ENCODE measurements at regions not wholly inside any gene's neighbourhood (a gene's known extent, or its start where the extent isn't known, plus 50 kb on each side); places are given as distances from the start of the nearest gene placed in this dataset.
"Not testable (repeated sequence)": the region's sequence is repeated elsewhere in the genome, so short reads cannot be mapped to it uniquely, and the experiment has no call there.

GRCh38 chr16:47817048-47817447 lies 338.7 kb downstream of the ABCC12 start:
- H3K27me3 ChIP-seq = no peaks in the 10 kb centered on the region
- no peak for DNase-seq
- intact Hi-C loops (cut with DNase I) = no loop called here

GRCh38 chr16:47816511-47816910 lies 339.3 kb downstream of the ABCC12 start:
- no peaks in the 10 kb centered on the region for H3K4me1 ChIP-seq
- H3K27me3 ChIP-seq = no peaks in the 10 kb centered on the region
- no peak for TF ChIP-seq CTCF (IDR thresholded peaks at IDR 0.05)
- no peaks in the 10 kb centered on the region for H3K9me3 ChIP-seq
- H3K36me3 ChIP-seq = no peaks in the 10 kb centered on the region
- intact Hi-C loops (cut with DNase I) = no loop called here
- DNase-seq = no peak
- no peak overlapping the region for H3K4me3 ChIP-seq
- no peak for ATAC-seq
- no peak overlapping the region for H3K27ac ChIP-seq

More at GRCh38 chr16:47817048-47817447, 338.7 kb downstream of the ABCC12 start:
- ATAC-seq = no peak
- Histone ChIP-seq H3K4me1 (no peaks in the 10 kb centered on the region), H3K4me3 (no peak overlapping the region), H3K9me3 (no peaks in the 10 kb centered on the region), H3K36me3 (no peaks in the 10 kb centered on the region), H3K27ac (no peak overlapping the region)
- no peak for TF ChIP-seq CTCF (IDR thresholded peaks at IDR 0.05)

- Histone ChIP-seq H3K27ac (no peak overlapping the region), H3K36me3 (no peaks in the 10 kb centered on the region), H3K4me1 (no peaks in the 10 kb centered on the region), H3K27me3 (no peaks in the 10 kb centered on the region), H3K4me3 (no peak overlapping the region), H3K9me3 (no peaks in the 10 kb centered on the region)
- intact Hi-C loops (cut with DNase I) = no loop called here
- TF ChIP-seq CTCF (IDR thresholded peaks at IDR 0.05) = no peak
- no peak for ATAC-seq
- no peak for DNase-seq
Observed at GRCh38 chr16:47815655-47816054, 340.1 kb downstream of the ABCC12 start.

- H3K36me3 ChIP-seq; H3K4me3 ChIP-seq; DNase-seq; H3K4me1 ChIP-seq; H3K9me3 ChIP-seq; intact Hi-C loops (cut with DNase I); H3K27ac ChIP-seq; ATAC-seq; H3K27me3 ChIP-seq: not testable (repeated sequence)
Observed at GRCh38 chr16:47811758-47812157, 344.0 kb downstream of the ABCC12 start.

- Histone ChIP-seq H3K9me3 (no peaks in the 10 kb centered on the region), H3K27ac (no peak overlapping the region), H3K4me3 (no peak overlapping the region), H3K4me1 (no peaks in the 10 kb centered on the region), H3K36me3 (no peaks in the 10 kb centered on the region), H3K27me3 (no peaks in the 10 kb centered on the region)
- intact Hi-C loops (cut with DNase I) = no loop called here
- DNase-seq = no peak
- ATAC-seq = no peak
- TF ChIP-seq CTCF (IDR thresholded peaks at IDR 0.05) = no peak
Observed at GRCh38 chr16:47806309-47806847, 345.2 kb downstream of the PHKB start.

GRCh38 chr16:47787696-47788095 lies 326.6 kb downstream of the PHKB start:
- H3K4me1 ChIP-seq = no peaks in the 10 kb centered on the region
- H3K4me3 ChIP-seq = no peak overlapping the region
- no peaks in the 10 kb centered on the region for H3K9me3 ChIP-seq
- intact Hi-C loops (cut with DNase I) = no loop called here
- H3K27ac ChIP-seq = no peak overlapping the region
- no peaks in the 10 kb centered on the region for H3K36me3 ChIP-seq
- ATAC-seq (no peak), DNase-seq (no peak)
- TF ChIP-seq CTCF (IDR thresholded peaks at IDR 0.05) = no peak
- no peaks in the 10 kb centered on the region for H3K27me3 ChIP-seq
